Heart left ventricle (tissue), 13 donors: ENCODE measurements at regions not wholly inside any gene's neighbourhood (a gene's known extent, or its start where the extent isn't known, plus 50 kb on each side); places are given as distances from the start of the nearest gene placed in this dataset.

Source experiments
- CTCF ChIP-seq, 12 donors: fragments of 200-600 bp; sonication (generic) in 4 of 12; IDR thresholded peaks; one replicate each; pipeline versions ENCODE4 v1.5.0 to v1.8.0; 2018 to 2022; ENCODE audit warnings: antibody characterized with exemption in 12 of 12, mild to moderate bottlenecking in 5 of 12
- POLR2A ChIP-seq, 2 donors: fragments of 450-650 bp; IDR thresholded peaks; one replicate each; pipeline ENCODE4 v1.6.1; 2017; ENCODE audit warnings: antibody characterized with exemption in 2 of 2, mild to moderate bottlenecking in 2 of 2, moderate library complexity in 2 of 2
- donor health status: ischemic (EF 13 %, LVEDD 7.1; RV severe dilation, severe dysfunction).
- donor health status: DM: no; HTN: yes; CAD: no.
- donor health status: DM: no; HTN: no; CAD: no.
- donor health status: ischemic (EF 25% LVEDD 6.9; RV normal size, moderate dysfunction).
- donor health status: ischemic (EF 25% LVEDD 5.7; RV mildly dilated, moderate dysfunction).
- donor health status: ischemic (EF 35%, LVEDD 5.7; RV mildly dilated, moderate dysfunction).
- donor health status: nonischemic (EF 11% LVEDD 7.7; RV severe dilation, severe dysfunction).
- donor health status: DM: yes; HTN: yes; CAD: no.
- donor health status: PGD.
- donor health status: ischemic (EF 29% LVEDD 5.4; RV normal size, mild dysfunction).
- donor health status: nonischemic (EF 23%, LVEDD 6.1; RV moderate dilation, normal function).

GRCh38 chr5:163692091-163692490 lies 186.7 kb downstream of the MAT2B start:
- TF ChIP-seq CTCF (IDR thresholded peaks at IDR 0.05) (no peak), POLR2A (IDR thresholded peaks at IDR 0.05) (no peak)
